Osteoblast (primary cell): ENCODE measurements at regions not wholly inside any gene's neighbourhood (a gene's known extent, or its start where the extent isn't known, plus 50 kb on each side); places are given as distances from the start of the nearest gene placed in this dataset.

ENCODE experiments used
- DNase-seq: peaks from one replicate; pipeline ENCODE4 v3.0.0; 2011; ENCODE audit warnings: low spot score, mixed read lengths; ENCODE audit not compliant: insufficient read length; ENCODE audit errors: missing footprints
- H2AFZ ChIP-seq: 2 replicates; pipeline ENCODE4 v1.6.0; 2011; ENCODE audit warnings: mild to moderate bottlenecking, low read length
- H3K27ac ChIP-seq: 2 replicates; pipeline ENCODE4 v1.5.1; 2011; ENCODE audit warnings: mild to moderate bottlenecking, low read depth, low read length, moderate library complexity
- H3K27me3 ChIP-seq: 2 replicates; pipeline ENCODE4 v1.6.0; 2012; ENCODE audit warnings: mild to moderate bottlenecking, control low read depth, inconsistent platforms, low read length, moderate library complexity; ENCODE audit not compliant: insufficient read depth
- H3K36me3 ChIP-seq: 2 replicates; pipeline ENCODE4 v1.5.1; 2011; ENCODE audit warnings: mild to moderate bottlenecking, low read length, control low read depth, moderate library complexity; ENCODE audit not compliant: insufficient read depth
- H3K4me1 ChIP-seq: 2 replicates; pipeline ENCODE4 v1.5.1; 2011; ENCODE audit warnings: mild to moderate bottlenecking, low read length, control low read depth, moderate library complexity; ENCODE audit not compliant: insufficient read depth
- H3K4me2 ChIP-seq: 2 replicates; pipeline ENCODE4 v1.6.0; 2011; ENCODE audit warnings: mild to moderate bottlenecking, low read length; ENCODE audit not compliant: insufficient read depth
- H3K4me3 ChIP-seq: fragments of 200-600 bp; sonication (generic); 3 replicates; pipeline ENCODE4 v1.5.1; 2012; ENCODE audit warnings: mild to moderate bottlenecking, low read length, inconsistent platforms; ENCODE audit not compliant: insufficient read depth
- H3K79me2 ChIP-seq: 2 replicates; pipeline ENCODE4 v1.6.0; 2012; ENCODE audit warnings: mild to moderate bottlenecking, low read length, control low read depth, inconsistent platforms; ENCODE audit not compliant: insufficient read depth
- H3K9me3 ChIP-seq: 2 replicates; pipeline ENCODE4 v1.5.1; 2011; ENCODE audit warnings: low read depth, low read length, control low read depth
- H4K20me1 ChIP-seq: 2 replicates; pipeline ENCODE4 v1.6.0; 2012; ENCODE audit warnings: mild to moderate bottlenecking, low read length, control low read depth; ENCODE audit not compliant: insufficient read depth
- CTCF ChIP-seq: IDR thresholded peaks from 2 replicates; pipeline ENCODE4 v1.5.1; 2011; ENCODE audit warnings: mild to moderate bottlenecking, low read depth, low read length, moderate library complexity; ENCODE audit errors: extremely low read depth

GRCh38 chr4:126859872-126860271 lies 772.9 kb upstream of the INTU start:
- no peaks in the 10 kb centered on the region for H3K4me1 ChIP-seq
- H3K79me2 ChIP-seq: no peaks in the 10 kb centered on the region
- H4K20me1 ChIP-seq: no peaks in the 10 kb centered on the region
- DNase-seq: no peak
- H3K27ac ChIP-seq: no peak overlapping the region
- no peak for TF ChIP-seq CTCF
- no peak overlapping the region for H2AFZ ChIP-seq
- no peaks in the 10 kb centered on the region for H3K27me3 ChIP-seq
- H3K4me2 ChIP-seq: no peak overlapping the region
- H3K4me3 ChIP-seq: no peak overlapping the region
- no peaks in the 10 kb centered on the region for H3K9me3 ChIP-seq
- H3K36me3 ChIP-seq: no peaks in the 10 kb centered on the region

GRCh38 chr4:126860308-126860707 lies 772.4 kb upstream of the INTU start:
- Histone ChIP-seq H3K27me3 (no peaks in the 10 kb centered on the region), H3K79me2 (no peaks in the 10 kb centered on the region), H3K4me3 (no peak overlapping the region), H3K9me3 (no peaks in the 10 kb centered on the region), H2AFZ (no peak overlapping the region), H4K20me1 (no peaks in the 10 kb centered on the region), H3K4me1 (no peaks in the 10 kb centered on the region), H3K27ac (no peak overlapping the region), H3K4me2 (no peak overlapping the region), H3K36me3 (no peaks in the 10 kb centered on the region)
- TF ChIP-seq CTCF: no peak
- DNase-seq: no peak

- Histone ChIP-seq H3K4me3 (no peak overlapping the region), H3K27ac (no peak overlapping the region), H3K4me2 (no peak overlapping the region), H3K27me3 (no peaks in the 10 kb centered on the region), H3K36me3 (no peaks in the 10 kb centered on the region), H3K4me1 (no peaks in the 10 kb centered on the region), H3K9me3 (no peaks in the 10 kb centered on the region), H3K79me2 (no peaks in the 10 kb centered on the region), H4K20me1 (no peaks in the 10 kb centered on the region), H2AFZ (no peak overlapping the region)
- TF ChIP-seq CTCF: no peak
- DNase-seq: no peak
These were observed 762.8 kb upstream of the INTU start for GRCh38 chr4:126869967-126870366.

- DNase-seq: no peak
- Histone ChIP-seq H3K27me3 (no peaks in the 10 kb centered on the region), H3K79me2 (no peaks in the 10 kb centered on the region), H3K27ac (no peak overlapping the region), H3K36me3 (no peaks in the 10 kb centered on the region), H2AFZ (no peak overlapping the region), H3K4me3 (no peak overlapping the region), H3K9me3 (no peaks in the 10 kb centered on the region), H3K4me2 (no peak overlapping the region), H3K4me1 (no peaks in the 10 kb centered on the region), H4K20me1 (no peaks in the 10 kb centered on the region)
- no peak for TF ChIP-seq CTCF
These were observed 760.9 kb upstream of the INTU start for GRCh38 chr4:126871810-126872209.
